HL-60 (cell line): ENCODE measurements at regions not wholly inside any gene's neighbourhood (a gene's known extent, or its start where the extent isn't known, plus 50 kb on each side); places are given as distances from the start of the nearest gene placed in this dataset.

ENCODE experiments used
- GABPA ChIP-seq: IDR thresholded peaks from 2 replicates; pipeline ENCODE4 v1.6.1; 2012; ENCODE audit warnings: low read depth
- POLR2AphosphoS5 ChIP-seq: IDR thresholded peaks from 2 replicates; pipeline ENCODE4 v1.6.1; 2012; ENCODE audit warnings: low read depth
- SPI1 ChIP-seq: IDR thresholded peaks from 2 replicates; pipeline ENCODE4 v1.6.1; 2012; ENCODE audit warnings: low read depth, mild to moderate bottlenecking, borderline replicate concordance
- TF ChIP-seq, protein P1 (sequence below): IDR thresholded peaks from one replicate; pipeline ENCODE4 v1.5.1; 2011; ENCODE audit warnings: low read length, control low read depth, inconsistent platforms; ENCODE audit not compliant: insufficient read depth
- TF ChIP-seq, protein P2 (sequence below): IDR thresholded peaks from 2 replicates; pipeline ENCODE4 v1.6.1; 2012; ENCODE audit warnings: low read depth; ENCODE audit not compliant: insufficient replicate concordance

DNA sequence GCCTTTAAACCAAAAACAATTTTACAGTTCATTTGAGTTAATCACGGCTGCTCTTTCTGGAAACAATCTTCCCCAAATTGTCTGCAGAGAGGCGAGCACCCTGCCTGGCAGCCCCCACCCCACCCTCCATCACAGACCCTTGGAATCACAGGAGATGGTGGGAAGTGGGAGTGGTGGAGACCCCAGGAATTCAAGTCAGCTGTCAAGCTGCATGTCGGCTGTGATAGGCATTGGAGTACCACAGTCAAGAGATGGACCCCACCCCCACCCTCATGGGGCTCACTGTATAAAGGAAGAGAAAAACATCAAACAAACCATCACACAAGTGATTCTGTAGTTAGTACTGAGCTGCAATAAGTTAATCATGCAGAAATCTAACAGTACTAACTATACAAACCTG lies 360.4 kb downstream of the MATN1 start:
- TF ChIP-seq, protein P1, sequence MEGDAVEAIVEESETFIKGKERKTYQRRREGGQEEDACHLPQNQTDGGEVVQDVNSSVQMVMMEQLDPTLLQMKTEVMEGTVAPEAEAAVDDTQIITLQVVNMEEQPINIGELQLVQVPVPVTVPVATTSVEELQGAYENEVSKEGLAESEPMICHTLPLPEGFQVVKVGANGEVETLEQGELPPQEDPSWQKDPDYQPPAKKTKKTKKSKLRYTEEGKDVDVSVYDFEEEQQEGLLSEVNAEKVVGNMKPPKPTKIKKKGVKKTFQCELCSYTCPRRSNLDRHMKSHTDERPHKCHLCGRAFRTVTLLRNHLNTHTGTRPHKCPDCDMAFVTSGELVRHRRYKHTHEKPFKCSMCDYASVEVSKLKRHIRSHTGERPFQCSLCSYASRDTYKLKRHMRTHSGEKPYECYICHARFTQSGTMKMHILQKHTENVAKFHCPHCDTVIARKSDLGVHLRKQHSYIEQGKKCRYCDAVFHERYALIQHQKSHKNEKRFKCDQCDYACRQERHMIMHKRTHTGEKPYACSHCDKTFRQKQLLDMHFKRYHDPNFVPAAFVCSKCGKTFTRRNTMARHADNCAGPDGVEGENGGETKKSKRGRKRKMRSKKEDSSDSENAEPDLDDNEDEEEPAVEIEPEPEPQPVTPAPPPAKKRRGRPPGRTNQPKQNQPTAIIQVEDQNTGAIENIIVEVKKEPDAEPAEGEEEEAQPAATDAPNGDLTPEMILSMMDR: no peak
- TF ChIP-seq POLR2AphosphoS5 (no peak), SPI1 (no peak), GABPA (no peak)
- TF ChIP-seq, protein P2, sequence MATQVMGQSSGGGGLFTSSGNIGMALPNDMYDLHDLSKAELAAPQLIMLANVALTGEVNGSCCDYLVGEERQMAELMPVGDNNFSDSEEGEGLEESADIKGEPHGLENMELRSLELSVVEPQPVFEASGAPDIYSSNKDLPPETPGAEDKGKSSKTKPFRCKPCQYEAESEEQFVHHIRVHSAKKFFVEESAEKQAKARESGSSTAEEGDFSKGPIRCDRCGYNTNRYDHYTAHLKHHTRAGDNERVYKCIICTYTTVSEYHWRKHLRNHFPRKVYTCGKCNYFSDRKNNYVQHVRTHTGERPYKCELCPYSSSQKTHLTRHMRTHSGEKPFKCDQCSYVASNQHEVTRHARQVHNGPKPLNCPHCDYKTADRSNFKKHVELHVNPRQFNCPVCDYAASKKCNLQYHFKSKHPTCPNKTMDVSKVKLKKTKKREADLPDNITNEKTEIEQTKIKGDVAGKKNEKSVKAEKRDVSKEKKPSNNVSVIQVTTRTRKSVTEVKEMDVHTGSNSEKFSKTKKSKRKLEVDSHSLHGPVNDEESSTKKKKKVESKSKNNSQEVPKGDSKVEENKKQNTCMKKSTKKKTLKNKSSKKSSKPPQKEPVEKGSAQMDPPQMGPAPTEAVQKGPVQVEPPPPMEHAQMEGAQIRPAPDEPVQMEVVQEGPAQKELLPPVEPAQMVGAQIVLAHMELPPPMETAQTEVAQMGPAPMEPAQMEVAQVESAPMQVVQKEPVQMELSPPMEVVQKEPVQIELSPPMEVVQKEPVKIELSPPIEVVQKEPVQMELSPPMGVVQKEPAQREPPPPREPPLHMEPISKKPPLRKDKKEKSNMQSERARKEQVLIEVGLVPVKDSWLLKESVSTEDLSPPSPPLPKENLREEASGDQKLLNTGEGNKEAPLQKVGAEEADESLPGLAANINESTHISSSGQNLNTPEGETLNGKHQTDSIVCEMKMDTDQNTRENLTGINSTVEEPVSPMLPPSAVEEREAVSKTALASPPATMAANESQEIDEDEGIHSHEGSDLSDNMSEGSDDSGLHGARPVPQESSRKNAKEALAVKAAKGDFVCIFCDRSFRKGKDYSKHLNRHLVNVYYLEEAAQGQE: no peak
